NCI-H2171 treated with DMSO at 0.1 percent for 48 hours (cell line): ENCODE measurements at regions not wholly inside any gene's neighbourhood (a gene's known extent, or its start where the extent isn't known, plus 50 kb on each side); places are given as distances from the start of the nearest gene placed in this dataset.
"Not testable (repeated sequence)": the region's sequence is repeated elsewhere in the genome, so short reads cannot be mapped to it uniquely, and the experiment has no call there.

Experiments used
- DNase-seq: peaks from one replicate; lab custom pipeline; 2025; lab: John Stamatoyannopoulos, UW

DNA sequence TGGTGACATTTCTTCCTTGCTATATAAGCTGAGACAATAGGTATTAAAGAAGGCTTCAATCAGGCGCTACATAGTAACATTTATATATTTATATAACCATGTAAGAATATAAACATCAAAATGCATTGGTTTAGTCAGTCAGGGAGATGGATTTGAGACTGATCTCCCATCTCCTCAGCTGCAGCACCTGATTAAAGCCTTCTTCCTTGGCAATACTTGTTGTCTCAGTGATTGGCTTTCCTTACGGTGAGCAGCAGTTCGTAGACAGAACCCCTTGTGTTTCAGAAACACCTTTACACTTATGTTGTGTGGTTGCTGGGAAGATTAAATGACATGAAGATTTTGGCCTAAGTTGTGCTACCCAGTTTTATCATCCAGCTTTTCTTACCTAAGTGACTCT is 323.3 kb upstream of the DUSP10 start:
- DNase-seq, result no peak

DNA sequence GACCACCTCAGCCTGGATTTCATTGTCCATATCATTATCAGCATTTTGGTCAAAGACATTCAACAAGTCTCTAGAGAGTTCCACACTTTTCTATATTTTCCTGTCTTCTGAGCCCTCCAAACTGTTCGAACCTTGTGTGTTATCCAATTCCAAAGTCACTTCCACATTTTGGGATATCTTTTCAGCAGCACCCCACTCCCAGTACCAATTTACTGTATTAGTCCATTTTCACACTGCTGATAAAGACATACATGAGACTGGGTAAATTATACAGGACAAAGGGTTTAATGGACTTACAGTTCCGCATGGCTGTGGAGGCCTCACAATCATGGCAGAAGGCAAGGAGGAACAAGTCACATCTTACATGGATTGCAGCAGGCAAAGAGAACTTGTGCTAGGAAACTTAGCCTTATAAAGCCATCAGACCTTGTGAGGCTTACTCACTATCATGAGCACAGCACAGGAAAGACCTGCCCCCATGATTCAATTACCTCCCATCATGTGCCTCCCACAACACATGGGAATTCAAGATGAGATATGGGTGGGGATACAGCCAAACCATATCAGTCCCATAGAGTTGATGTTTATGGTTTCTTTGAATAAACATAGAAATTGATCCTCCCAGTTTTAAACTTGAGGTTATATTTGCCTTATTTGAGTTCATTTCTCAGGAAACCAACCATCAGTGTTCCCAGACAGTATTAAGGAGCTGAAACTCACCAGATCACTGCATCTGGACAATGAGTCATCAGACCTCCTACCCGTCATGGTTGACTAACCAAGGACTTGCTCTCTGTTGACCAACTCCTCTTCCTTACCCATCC is 322.7 kb upstream of the DUSP10 start:
- no peak for DNase-seq

DNA sequence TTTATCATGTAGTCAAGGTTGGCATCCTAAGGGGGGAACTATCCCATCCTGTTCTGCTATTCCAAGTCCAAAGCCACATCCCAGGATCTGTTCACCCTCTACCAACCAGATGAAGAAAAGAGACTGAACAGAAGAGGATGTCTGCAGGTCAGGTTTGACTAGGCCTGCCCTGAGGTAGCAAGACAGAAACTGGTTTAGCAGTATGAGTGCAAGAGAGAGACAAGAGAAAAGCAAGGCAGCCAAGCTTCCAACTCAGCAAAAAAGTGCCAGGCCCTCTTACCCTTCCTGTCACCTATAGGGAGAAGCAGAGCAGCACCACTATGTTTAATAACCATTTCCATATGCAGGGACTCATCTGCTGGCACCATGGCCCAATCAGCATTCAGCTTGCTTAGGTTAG is 320.8 kb upstream of the DUSP10 start:
- no peak for DNase-seq

DNA sequence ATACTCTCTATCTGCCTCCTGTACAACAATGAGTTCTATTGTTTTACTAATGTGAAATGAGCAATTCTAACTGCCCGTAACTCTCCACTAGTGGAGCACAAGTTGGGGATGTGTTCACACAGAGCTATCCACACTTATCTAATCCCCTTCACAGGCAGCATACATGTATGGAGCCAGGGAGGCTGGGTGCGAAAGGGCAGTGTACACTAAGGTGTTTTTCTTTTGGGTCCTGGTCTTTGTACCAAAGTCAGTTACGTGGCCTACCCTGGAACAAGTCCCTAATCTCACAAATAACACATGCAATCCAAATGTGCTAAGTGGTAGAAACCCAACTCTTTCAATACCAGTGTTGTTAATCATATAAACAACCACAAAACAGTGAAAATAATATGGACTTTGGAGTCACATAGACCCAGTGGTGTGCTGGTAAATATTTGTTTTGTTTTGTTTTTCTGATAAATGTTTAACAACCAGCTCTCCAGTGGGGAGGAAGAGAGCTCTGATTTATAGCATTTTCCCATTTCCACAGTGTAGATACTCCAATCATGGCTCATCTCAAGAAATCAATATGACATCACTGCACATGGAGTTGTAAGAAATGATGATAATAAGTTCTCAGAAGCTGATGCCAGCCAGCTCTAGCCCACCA is 319.9 kb upstream of the DUSP10 start:
- DNase-seq, result no peak

DNA sequence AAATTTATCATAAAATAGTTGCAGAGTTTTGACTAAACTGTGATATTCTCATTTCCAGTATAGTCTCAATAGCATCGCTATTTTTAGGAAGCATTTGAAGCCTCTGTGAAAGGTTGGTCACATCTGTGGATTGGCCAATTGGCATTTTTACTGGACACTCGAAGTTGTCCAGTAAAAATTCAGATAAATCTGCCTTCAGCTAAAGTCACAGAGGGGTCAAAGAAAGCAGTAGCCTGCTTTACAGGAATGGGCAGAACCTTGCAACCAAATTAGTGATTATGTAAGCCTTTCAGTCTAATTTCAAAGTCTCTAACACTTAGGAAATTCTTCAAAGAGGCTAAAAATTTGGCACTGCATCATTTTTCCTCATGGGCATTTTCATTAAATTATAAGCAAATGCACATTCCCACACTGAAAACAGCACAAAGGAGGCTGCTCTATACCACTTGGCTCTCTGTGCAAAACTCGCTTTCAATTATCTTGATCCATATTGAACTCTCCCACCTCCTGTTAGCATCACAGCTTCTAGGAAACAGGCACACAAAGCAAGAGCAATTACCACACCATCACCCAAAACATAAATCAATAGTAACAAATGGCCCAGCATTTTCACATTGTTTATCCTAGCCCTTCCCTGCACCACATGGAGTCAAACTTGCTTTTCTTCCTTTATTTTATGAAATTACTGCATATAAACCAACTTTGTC is 318.5 kb upstream of the DUSP10 start:
- DNase-seq, result no peak

DNA sequence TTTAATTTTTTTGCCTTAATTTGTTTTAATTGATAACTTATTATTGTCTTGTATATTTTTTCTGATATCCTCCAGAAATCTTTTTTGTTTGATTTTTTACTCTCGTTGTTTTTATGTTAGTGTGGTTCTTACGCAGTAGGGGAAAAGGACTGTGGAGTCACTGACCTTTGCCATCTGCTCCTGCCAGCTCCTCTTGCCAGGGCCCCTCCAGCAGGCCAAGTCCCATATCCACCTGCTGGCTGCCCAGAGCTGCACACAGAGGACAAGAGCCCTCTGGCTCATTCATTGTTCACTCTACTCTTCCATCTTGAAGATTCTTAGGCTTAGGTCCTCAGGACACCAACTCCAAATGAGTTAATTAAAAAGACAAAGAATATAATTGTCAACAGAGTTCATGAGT is 316.4 kb upstream of the DUSP10 start:
- DNase-seq, result no peak

DNA sequence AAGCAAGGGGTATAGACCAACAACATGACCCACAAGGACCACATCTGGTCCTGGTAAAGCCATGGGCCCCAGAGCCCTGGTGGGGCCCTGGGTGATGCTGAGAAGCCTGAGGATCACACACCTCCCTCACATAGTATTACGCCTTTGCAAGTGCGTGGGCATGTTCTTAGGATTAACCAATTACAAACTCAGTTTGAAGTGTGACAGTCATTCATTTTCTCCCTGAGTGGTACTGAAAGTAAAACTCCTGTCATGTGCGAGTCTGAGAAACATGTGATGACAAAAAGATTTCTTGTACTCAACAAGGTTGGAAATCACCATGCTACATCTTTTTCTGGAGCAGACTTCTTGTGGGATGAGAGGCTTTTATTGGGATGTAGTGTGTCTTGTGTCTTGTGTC is 315.3 kb upstream of the DUSP10 start:
- no peak for DNase-seq

DNA sequence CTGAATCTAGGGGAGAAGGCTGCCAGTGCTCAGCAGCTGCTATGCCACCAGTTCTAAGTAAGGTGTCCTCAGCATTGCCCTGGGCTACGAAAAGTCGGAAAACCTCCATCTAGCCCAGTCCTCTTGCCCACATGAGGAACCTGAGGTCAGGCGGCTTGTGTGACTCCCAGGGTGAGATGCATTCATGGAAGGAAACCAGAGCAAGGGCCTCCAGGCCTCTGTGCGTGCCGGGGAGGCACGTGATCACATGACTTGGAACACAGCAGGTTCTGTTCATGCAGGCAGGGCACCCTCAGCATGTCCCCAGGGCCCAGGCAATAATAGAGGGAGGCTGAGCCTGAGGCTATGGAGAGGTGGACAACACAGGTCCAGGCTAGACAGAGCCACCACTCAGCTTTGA is 312.5 kb upstream of the DUSP10 start:
- no peak for DNase-seq

DNA sequence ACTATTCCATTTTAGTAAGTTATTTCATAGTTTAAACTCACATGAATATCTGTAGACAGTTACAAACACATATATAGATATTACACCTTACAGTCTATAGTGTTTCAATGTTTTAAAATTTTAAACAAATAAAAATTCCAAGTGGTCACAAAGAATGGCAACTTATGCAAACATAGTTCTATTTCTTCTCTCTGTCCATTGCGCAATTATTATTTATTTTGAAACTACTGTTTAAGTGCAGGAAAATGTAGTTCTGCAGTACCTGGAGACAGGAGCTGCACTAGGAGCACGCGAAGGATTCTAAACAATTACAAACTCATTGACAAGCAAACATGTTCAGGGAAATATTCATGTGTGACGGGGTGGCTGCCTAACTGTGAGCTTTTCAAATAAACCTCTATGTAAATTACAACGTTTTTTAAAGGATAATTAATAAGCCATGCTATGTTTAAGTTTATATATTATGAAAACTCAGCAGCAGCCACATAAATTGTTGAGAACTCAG is 312.0 kb upstream of the DUSP10 start:
- DNase-seq, result no peak

DNA sequence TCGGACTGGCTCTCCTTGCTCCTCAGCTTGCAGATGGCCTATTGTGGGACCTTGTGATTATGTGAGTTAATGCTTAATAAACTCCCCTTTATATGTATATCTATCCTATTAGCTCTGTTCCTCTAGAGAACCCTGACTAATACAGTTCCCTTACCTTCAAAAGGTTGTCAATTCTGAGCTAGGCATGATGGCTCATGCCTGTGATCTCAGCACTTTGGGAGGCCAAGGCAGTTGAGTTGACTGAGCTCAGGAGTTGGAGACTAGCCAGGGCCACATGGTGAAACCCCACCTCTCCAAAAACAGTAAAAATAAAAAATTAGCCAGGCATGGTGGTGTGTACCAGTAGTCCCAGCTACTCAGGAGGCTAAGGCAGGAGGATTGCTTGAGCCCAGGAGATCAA is 309.4 kb upstream of the DUSP10 start:
- DNase-seq, result not testable (repeated sequence)

DNA sequence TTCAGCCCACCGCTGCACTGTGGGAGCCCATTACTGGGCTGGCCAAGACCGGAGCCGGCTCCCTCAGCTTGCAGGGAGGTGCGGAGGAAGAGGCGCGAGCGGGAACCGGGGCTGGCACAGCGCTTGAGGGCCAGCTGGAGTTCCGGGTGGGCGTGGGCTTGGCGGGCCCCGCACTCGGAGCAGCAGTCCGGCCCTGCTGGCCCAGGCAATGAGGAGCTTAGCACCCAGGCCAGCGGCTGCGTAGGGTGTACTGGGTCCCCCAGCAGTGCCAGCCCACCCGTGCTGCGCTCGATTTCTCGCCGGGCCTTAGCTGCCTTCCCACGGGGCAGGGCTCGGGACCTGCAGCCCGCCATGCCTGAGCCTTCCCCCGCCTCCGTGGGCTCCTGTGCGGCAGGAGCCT is 307.8 kb upstream of the DUSP10 start:
- not testable (repeated sequence) for DNase-seq

DNA sequence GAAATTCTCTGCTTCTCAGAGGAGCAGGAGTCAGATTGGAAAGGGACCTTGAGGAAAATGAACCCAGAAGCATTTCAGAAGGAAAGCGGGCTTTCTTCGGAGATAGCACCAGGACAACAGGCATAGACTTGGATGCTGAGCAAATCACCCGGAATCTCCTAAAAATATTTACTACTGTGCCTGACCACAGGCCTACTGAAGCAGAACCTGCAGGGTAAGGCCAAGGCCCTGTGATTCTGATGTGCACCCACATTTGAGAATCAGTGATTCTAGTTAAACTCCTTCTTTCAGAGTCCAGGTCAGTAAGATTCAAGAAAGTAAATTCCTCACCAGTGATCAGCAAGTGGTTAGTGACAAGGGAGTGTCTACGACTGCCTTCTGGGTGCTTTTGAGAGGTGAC is 307.3 kb upstream of the DUSP10 start:
- no peak for DNase-seq

DNA sequence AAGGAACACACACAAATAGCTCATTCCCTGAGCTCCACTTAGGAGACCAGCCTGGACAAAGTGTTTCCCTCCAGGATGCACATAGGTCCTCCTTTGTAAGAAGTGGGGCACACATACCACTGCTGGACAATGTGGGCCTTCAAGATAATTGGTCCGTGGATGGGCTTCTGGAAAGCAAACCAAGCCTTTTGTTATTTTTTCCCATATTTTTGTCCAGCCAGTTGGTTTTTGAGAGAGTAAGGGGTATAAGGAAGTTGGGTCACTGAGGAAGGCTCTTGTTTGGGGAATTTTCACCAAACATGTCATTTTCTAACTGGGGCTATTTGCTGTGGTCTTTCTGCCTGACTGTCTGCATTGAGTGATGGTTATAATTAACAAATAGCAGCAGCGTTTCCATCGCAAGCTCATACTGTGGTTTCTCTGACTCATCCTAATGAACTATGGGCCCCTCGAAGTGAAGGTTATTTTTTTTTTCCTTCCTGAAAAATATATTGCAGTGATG is 306.3 kb upstream of the DUSP10 start:
- no peak for DNase-seq

DNA sequence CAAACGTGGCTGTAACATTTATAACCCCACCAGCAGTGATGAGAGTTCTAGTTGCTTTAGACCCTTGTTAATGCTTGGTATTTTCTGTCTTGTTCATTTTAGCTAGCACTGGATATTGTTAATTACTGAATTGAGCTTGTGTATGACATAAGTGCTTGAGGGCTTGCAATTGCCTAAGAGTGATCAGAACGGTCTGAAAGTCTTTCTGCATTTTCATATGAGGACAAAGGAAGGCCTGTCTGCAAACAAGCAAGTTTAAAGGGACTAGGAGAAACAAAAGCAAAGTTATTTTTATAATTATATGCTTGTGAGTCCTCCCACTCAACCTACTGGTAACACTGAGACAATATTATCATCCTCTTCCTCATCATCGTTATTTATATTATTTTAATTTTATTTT is 305.5 kb upstream of the DUSP10 start:
- no peak for DNase-seq

DNA sequence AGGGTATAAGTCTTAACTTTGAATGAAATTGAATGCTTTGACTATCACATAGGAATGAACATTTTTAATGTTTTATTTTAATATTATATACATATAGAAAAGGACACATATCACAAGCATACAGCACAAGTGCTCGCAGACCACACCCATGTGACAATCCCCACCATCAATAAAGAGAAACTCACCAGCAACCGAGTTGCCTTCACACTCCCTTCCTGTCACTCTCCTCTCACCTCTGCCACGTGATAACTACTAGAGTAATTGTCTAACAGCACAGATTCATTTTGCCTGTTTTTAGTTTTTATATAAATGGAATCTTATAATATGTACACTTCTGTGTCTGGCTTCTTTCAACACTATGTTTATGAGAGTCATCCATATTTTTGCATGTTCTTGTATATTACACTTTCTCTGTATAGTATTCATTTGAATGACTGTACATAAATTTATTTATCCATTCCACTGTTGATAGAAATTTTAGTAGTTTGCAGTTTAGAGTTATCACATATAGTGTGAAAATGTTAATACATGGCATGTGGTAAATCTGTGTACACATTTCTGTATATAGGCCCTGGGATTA is 304.9 kb upstream of the DUSP10 start:
- no peak for DNase-seq

DNA sequence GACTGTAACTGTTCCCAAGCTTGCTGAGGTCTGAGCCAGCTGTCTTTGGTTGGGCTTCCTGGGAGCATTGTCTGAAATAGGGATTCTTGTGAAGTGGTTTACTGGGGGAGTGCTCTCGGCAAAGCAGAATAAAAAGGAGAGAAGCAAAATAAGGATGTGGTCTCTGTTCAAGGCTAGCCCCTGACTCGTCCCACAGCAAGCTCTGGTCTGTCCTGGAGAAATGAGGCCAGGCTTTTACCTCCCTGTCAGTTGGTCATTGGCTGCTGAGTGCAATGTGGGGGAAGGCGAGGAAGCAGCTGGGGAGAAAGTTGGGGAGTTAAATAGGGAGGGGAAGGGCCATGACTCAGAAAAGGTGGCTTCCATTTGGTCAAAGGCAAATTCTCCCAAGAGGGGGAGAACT is 303.9 kb upstream of the DUSP10 start:
- no peak for DNase-seq

DNA sequence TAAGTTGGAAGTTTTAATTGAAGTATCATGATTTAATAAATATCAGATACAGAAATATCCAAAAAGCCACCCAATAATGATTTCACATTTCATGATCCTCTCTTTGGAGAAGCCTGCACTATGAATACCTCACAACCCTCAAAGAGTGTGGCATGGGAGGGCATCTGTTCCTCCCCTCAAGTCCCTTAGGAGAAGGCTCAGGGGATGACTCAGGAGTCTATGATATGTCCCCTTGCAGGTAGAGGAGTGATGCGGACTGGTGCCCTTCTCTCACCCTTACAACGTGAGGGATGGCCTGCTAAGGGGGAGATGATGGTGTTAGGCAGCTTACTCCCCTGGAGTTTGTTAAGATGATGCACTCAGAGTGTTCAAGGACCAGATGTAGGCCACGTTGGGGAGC is 303.3 kb upstream of the DUSP10 start:
- no peak for DNase-seq

DNA sequence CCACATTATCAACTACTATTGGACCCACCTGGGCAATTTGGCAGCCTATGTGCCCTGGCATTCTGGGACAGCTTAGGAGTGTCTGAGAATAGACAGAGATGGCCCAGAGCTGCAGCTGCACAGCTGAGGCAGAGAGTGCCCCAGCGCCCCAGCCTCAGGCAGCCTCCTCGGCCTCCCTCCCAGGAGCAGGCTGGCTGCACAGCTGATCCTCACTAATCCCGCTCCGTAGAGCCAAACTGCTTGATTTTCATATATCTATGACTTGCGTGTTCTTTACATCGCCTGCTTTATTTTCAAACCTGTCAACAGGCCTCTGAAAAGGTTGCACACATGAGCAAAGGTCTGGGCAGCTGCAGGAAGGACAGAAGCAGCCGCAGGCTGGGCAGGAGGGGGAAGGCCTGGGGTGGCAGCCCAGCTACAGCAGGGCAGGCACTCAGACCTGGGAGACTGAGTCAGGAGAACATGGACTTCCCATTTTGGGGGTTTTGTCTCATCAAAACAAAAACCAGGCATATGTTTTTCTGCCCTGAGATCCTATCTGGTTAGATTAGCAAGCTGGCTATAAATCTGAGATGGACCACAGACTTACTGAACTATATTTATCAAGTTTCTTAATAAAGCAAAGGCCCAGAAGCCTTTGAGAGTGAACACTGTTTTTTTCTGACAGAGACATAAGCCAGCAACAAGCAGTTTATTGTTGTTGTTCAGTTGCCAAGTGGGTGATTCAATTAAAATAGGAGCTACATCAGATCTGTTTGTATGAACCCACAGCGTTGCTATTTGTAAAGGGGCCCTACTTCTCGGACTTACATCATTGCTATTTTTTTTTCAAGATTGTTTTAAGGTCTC is 301.8 kb upstream of the DUSP10 start:
- no peak for DNase-seq

DNA sequence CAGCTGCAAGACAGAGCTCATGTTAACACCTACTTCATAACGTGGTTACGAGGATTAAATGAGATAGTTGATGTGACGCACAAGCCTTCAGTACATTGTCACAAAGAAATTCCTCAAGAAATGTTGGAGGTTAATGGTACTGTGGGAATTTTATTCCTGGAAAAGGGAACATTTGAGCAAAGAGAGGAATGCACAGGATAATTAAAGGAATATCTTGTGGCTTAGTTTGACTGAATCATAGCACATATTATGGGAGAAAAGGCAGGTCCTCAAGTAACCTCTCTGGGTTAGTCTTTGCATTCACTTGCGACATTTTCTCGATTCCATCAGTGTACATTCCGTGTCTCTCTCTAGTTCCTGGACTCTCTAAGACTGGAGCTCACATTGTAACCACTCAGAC is 300.2 kb upstream of the DUSP10 start:
- DNase-seq, result no peak

DNA sequence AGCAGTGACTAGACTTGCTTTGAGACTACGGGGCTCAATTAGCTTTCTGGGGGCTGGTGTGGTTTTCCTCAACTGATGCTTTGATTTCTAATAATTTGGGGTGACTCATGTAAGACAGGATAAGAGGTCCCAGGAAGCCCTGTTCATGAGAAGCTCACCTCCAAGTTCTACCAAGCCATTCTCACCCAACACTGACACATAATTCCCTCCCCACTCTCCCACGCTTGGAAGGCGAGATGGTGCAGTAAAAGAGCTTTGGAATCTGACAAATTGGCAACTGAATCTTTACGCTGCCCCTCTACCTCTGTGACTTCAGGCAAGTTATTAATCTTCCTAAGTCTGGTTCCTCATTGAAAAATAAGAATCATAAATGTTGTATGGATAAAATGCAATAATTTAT is 299.1 kb upstream of the DUSP10 start:
- no peak for DNase-seq

DNA sequence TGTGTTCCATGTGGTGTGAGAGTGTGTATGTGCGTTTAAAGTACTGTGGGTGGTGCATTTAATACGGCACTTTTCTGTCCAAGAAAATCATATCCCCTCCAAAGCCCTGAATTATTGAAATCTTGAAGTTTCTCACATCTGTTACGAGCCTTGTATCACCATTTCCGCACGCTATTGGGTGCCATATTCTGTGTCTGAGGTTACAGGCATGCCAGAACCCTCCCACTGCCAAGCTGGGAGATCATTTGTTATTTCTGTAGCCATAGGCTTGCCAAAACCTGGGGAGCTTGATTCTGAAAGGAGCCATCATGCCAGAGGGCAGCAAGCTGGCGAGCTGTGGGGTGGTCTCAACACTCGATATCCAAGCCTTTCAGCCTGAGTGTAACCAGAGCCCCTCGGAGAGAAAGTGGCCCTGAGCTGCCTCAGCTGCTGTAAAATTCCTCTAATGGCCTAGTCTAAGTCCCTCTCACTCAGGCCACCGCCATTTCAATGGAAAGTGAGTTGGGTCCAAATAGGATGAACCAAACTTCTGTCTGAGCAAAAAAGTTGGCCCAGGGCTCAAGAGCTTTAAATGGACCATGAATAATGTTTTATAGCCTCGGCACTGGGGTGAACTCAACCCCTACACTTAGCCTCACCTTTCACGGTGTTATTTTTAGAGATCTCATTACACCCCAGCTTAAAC is 298.4 kb upstream of the DUSP10 start:
- no peak for DNase-seq
